ENCODE measurements at regions not wholly inside any gene's neighbourhood (a gene's known extent, or its start where the extent isn't known, plus 50 kb on each side); places are given as distances from the start of the nearest gene placed in this dataset.

DNA sequence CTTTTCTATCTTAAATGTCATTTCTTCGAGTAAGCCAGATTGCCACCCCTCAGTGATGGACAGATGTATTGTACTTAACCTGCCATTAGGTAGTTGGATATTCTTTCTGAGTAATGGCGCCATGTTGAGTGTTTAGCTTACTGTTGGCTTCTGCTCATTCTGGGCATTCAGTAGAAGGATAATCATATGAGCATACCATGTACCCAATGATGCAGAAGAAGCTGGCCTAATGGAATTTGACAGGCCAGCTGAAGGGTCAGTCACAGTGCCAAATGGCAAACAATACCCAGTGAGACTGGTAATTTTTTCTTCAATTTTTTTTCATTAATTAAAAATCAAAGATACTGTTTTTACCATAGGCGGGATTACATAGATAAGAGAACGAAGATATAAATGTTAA lies 1010.8 kb upstream of the EYS start:
- Histone ChIP-seq H3K4me1 (ENCODE audit: insufficient read depth, low read length) (no peaks in the 10 kb centered on the region), H3K27me3 (ENCODE audit: insufficient read depth, low read length, poor library complexity) (no peaks in the 10 kb centered on the region), H3K9ac (ENCODE audit: low read depth, low read length) (no peak overlapping the region), H3K9me3 (ENCODE audit: insufficient read depth, low read length, severe bottlenecking) (no peaks in the 10 kb centered on the region), H4K20me1 (ENCODE audit: insufficient read depth, low read length) (no peaks in the 10 kb centered on the region), H3K36me3 (ENCODE audit: insufficient read depth, low read length) (no peaks in the 10 kb centered on the region), H3K79me2 (ENCODE audit: insufficient read depth, low read length) (no peaks in the 10 kb centered on the region), H3K4me2 (ENCODE audit: insufficient read depth, low read length) (no peak overlapping the region), H3K27ac (ENCODE audit: low read length) (no peak overlapping the region), H2AFZ (ENCODE audit: low read depth, low read length) (no peak overlapping the region), H3K4me3 (ENCODE audit: low read depth in 1 of 2, low read length in 2 of 2) (no peak overlapping the region)
- no peak for ATAC-seq (ENCODE audit: insufficient read depth, low read depth)
- no peak for DNase-seq
- TF ChIP-seq, protein P1, sequence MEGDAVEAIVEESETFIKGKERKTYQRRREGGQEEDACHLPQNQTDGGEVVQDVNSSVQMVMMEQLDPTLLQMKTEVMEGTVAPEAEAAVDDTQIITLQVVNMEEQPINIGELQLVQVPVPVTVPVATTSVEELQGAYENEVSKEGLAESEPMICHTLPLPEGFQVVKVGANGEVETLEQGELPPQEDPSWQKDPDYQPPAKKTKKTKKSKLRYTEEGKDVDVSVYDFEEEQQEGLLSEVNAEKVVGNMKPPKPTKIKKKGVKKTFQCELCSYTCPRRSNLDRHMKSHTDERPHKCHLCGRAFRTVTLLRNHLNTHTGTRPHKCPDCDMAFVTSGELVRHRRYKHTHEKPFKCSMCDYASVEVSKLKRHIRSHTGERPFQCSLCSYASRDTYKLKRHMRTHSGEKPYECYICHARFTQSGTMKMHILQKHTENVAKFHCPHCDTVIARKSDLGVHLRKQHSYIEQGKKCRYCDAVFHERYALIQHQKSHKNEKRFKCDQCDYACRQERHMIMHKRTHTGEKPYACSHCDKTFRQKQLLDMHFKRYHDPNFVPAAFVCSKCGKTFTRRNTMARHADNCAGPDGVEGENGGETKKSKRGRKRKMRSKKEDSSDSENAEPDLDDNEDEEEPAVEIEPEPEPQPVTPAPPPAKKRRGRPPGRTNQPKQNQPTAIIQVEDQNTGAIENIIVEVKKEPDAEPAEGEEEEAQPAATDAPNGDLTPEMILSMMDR (IDR thresholded peaks at IDR 0.05; ENCODE audit: borderline replicate concordance, extremely low read depth, low read length, poor library complexity, severe bottlenecking), result no peak
- TF ChIP-seq EZH2 (IDR thresholded peaks at IDR 0.05; ENCODE audit: borderline replicate concordance, low read depth, low read length, severe bottlenecking), result no peak

DNA sequence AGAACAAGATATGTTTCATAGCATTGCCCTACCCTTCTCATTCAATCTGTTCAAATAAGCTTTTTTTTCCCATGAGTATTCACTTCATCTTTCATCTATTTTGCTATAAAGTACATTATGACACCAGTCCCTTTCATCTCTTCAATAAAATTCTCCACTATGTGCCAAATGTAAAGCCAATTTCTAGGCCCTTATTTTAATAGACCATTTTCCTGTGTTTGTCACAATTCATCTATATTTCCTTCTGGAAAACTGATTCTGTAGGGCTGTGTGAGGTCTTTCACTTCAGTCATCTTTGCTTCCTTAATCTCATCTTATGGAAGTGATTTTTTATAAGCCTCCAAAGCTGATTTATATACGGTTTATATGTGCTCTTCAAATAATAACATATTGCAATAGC lies 992.4 kb upstream of the EYS start:
- H3K9ac ChIP-seq (ENCODE audit: low read depth, low read length), result no peak overlapping the region
- H3K9me3 ChIP-seq (ENCODE audit: insufficient read depth, low read length, severe bottlenecking), result no peaks in the 10 kb centered on the region
- no peaks in the 10 kb centered on the region for H3K36me3 ChIP-seq (ENCODE audit: insufficient read depth, low read length)
- no peaks in the 10 kb centered on the region for H3K4me1 ChIP-seq (ENCODE audit: insufficient read depth, low read length)
- no peak overlapping the region for H3K4me2 ChIP-seq (ENCODE audit: insufficient read depth, low read length)
- no peak for TF ChIP-seq EZH2 (IDR thresholded peaks at IDR 0.05; ENCODE audit: borderline replicate concordance, low read depth, low read length, severe bottlenecking)
- TF ChIP-seq, protein P1 (IDR thresholded peaks at IDR 0.05; ENCODE audit: borderline replicate concordance, extremely low read depth, low read length, poor library complexity, severe bottlenecking), result no peak
- no peaks in the 10 kb centered on the region for H3K79me2 ChIP-seq (ENCODE audit: insufficient read depth, low read length)
- no peak for ATAC-seq (ENCODE audit: insufficient read depth, low read depth)
- no peak overlapping the region for H3K4me3 ChIP-seq (ENCODE audit: low read depth in 1 of 2, low read length in 2 of 2)
- no peaks in the 10 kb centered on the region for H3K27me3 ChIP-seq (ENCODE audit: insufficient read depth, low read length, poor library complexity)
- H3K27ac ChIP-seq (ENCODE audit: low read length), result no peak overlapping the region
- no peak overlapping the region for H2AFZ ChIP-seq (ENCODE audit: low read depth, low read length)
- no peak for DNase-seq
- no peaks in the 10 kb centered on the region for H4K20me1 ChIP-seq (ENCODE audit: insufficient read depth, low read length)

DNA sequence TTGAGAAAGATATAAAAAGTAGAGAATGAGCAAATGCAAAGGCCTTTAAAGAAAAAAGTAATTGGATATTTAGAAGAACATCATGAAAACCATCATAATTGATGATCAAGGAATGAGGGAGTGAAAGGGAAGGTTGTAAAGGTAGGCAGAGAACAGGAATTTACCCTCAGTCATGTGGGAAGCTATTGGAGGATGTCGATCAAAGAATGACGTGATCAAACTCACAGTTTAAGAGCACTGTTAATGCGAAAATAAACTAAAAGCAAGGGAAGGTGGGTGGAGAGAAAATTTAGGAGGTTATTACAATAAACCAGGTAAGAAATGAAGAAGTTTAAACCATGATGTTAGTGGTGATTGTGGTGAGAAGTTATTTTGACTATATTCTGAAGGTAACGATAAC lies 982.6 kb upstream of the EYS start:
- TF ChIP-seq, protein P1 (IDR thresholded peaks at IDR 0.05; ENCODE audit: borderline replicate concordance, extremely low read depth, low read length, poor library complexity, severe bottlenecking), result no peak
- TF ChIP-seq EZH2 (IDR thresholded peaks at IDR 0.05; ENCODE audit: borderline replicate concordance, low read depth, low read length, severe bottlenecking), result no peak
- Histone ChIP-seq H3K27ac (ENCODE audit: low read length) (no peak overlapping the region), H4K20me1 (ENCODE audit: insufficient read depth, low read length) (no peaks in the 10 kb centered on the region), H3K4me1 (ENCODE audit: insufficient read depth, low read length) (no peaks in the 10 kb centered on the region), H3K4me2 (ENCODE audit: insufficient read depth, low read length) (no peak overlapping the region), H3K9me3 (ENCODE audit: insufficient read depth, low read length, severe bottlenecking) (no peaks in the 10 kb centered on the region), H2AFZ (ENCODE audit: low read depth, low read length) (no peak overlapping the region), H3K9ac (ENCODE audit: low read depth, low read length) (no peak overlapping the region), H3K4me3 (ENCODE audit: low read depth in 1 of 2, low read length in 2 of 2) (no peak overlapping the region), H3K79me2 (ENCODE audit: insufficient read depth, low read length) (no peaks in the 10 kb centered on the region), H3K36me3 (ENCODE audit: insufficient read depth, low read length) (no peaks in the 10 kb centered on the region), H3K27me3 (ENCODE audit: insufficient read depth, low read length, poor library complexity) (no peaks in the 10 kb centered on the region)
- DNase-seq (no peak), ATAC-seq (ENCODE audit: insufficient read depth, low read depth) (no peak)

DNA sequence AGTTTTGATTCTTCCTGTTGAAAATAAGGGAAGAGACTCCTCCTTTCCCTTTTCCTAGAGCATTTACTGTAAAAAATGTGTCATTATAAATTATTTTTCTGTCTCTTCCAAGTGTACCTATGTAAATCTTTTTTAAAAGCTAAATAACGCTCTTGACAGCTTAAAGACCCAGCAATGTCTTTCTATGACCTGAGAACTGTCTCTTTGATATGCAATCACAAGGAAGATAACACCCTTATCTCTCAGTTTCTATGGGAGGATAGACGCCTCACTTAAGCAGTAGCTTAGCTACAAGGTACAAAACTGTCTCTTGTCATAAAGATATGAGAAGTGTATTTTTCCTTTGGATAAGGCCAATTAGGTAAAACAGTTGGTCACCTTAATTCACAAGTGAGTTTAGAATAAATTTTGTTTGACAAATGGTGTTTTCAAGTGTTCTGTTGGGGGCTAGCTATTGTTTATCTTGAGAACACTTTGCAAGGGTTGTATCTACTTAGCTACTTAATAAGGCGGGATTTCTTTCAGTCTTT lies 980.6 kb upstream of the EYS start:
- H3K36me3 ChIP-seq (ENCODE audit: insufficient read depth, low read length), result no peaks in the 10 kb centered on the region
- DNase-seq (no peak), ATAC-seq (ENCODE audit: insufficient read depth, low read depth) (no peak)
- no peak overlapping the region for H3K4me3 ChIP-seq (ENCODE audit: low read depth in 1 of 2, low read length in 2 of 2)
- H2AFZ ChIP-seq (ENCODE audit: low read depth, low read length), result no peak overlapping the region
- no peak overlapping the region for H3K27ac ChIP-seq (ENCODE audit: low read length)
- H3K79me2 ChIP-seq (ENCODE audit: insufficient read depth, low read length), result no peaks in the 10 kb centered on the region
- no peak for TF ChIP-seq EZH2 (IDR thresholded peaks at IDR 0.05; ENCODE audit: borderline replicate concordance, low read depth, low read length, severe bottlenecking)
- TF ChIP-seq, protein P1 (IDR thresholded peaks at IDR 0.05; ENCODE audit: borderline replicate concordance, extremely low read depth, low read length, poor library complexity, severe bottlenecking), result no peak
- no peaks in the 10 kb centered on the region for H4K20me1 ChIP-seq (ENCODE audit: insufficient read depth, low read length)
- H3K9ac ChIP-seq (ENCODE audit: low read depth, low read length), result no peak overlapping the region
- H3K4me1 ChIP-seq (ENCODE audit: insufficient read depth, low read length), result no peaks in the 10 kb centered on the region
- H3K27me3 ChIP-seq (ENCODE audit: insufficient read depth, low read length, poor library complexity), result no peaks in the 10 kb centered on the region
- H3K9me3 ChIP-seq (ENCODE audit: insufficient read depth, low read length, severe bottlenecking), result no peaks in the 10 kb centered on the region
- no peak overlapping the region for H3K4me2 ChIP-seq (ENCODE audit: insufficient read depth, low read length)
